GM21390 (cell line): ENCODE measurements at regions not wholly inside any gene's neighbourhood (a gene's known extent, or its start where the extent isn't known, plus 50 kb on each side); places are given as distances from the start of the nearest gene placed in this dataset.

Experiments
- ATAC-seq: cut with Tn5 transposase; IDR thresholded peaks from one replicate; pipeline ENCODE4 v1.9.1; 2021; ENCODE audit not compliant: unreplicated experiment

- ATAC-seq = no peak
These were observed 171.1 kb upstream of the IRX6 start for GRCh38 chr16:55152875-55153390.

DNA sequence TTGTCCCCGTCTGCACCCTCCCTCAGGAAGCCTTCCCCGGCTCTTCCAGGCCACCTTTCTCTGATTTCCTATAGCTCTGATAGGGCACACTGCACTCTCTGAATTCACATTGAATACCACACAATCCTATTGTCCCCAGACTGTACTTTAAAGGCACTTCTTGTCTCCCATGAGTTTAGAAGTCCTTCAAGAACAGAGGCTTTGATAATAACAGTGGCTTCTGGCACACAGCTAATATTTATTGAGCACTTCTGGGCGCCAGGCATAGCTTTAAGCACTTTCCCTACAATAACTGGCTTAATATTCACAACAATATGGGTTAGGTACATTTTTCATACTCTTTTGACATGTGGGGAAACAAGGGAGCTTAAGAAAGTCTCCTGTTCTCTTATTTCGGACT lies 169.7 kb upstream of the IRX6 start:
- no peak for ATAC-seq

DNA sequence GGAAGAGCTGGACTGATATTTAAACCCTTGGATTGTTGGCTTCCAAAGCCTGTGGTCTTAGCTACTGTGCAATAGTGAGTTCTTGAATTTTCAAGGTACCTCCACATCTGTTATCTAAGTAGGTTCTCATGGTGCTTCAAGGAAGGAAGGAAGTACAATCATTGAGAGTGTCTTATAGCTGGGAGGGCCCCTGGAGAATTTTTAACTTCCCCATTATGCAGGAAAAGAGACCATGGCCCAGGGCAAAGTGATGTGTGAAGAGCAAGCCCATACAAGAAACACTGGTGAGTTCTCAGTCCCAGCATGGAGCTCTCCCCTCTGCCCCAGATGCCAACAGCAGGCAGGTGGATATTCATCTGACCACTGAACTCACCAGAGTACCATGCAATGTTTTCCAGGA lies 169.0 kb upstream of the IRX6 start:
- no peak for ATAC-seq

DNA sequence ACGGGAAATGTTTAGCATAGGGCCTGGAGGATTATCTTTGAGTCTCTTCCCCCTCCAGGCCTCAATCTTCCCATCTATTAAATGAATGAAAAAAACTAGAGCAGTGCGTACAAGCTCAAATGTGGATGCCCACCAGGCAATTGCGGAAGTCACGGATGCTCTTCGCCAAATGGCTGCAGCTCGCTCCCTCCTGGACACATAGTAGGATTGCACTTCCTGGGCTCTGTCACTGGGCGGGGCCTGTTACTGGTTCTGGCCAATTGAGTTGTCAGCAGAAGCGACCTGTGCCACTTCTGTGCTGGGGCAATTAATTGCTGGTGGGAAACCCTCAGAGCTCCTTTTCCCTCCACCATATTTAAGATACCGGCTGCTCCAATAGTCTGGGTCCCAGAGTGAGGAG lies 168.2 kb upstream of the IRX6 start:
- ATAC-seq = no peak

DNA sequence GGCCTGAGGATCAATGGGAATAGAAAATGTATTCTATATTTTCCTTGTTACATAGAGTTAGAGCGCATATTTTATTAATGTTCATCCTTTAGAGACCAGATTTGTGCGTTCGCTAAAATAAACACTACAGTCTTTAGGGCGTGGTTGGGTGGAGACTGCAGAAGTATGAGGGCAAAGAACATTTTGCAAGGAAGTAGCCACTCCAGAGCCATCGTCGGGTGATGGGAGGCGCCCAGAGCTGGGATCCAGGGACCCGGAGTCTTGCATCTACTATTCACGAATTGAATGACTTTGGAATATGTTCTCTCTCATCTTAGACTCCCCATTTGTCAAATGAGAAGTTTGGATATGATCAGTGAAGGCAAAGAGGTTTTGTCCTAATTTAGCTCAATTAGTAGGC lies 154.2 kb upstream of the IRX6 start:
- no peak for ATAC-seq

GRCh38 chr16:55171241-55171640 lies 152.8 kb upstream of the IRX6 start:
- ATAC-seq = no peak

GRCh38 chr16:55175389-55175788 lies 148.6 kb upstream of the IRX6 start:
- no peak for ATAC-seq

DNA sequence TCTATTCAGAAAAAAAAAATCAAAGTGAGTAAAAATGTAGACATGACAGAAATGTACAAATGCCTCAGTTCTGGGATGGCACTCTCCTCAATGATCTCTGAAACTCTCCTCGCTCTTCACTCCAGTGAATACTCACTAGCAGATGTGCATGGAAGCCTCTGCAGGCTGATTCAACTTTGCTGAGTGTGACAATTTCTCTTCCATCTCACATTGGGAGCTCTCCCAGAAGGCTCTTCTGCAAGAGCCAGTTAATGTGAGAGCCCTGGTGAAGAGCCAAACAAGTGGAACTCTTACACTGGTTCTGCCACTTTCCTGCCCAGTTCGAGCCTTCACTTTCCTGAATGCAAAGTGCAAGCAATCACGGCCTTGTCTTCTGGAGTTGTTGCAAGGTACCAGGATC lies 147.1 kb upstream of the IRX6 start:
- no peak for ATAC-seq

GRCh38 chr16:55179411-55179810 lies 144.6 kb upstream of the IRX6 start:
- ATAC-seq = no peak

- no peak for ATAC-seq
These were observed 144.0 kb upstream of the IRX6 start for GRCh38 chr16:55179852-55180585.

DNA sequence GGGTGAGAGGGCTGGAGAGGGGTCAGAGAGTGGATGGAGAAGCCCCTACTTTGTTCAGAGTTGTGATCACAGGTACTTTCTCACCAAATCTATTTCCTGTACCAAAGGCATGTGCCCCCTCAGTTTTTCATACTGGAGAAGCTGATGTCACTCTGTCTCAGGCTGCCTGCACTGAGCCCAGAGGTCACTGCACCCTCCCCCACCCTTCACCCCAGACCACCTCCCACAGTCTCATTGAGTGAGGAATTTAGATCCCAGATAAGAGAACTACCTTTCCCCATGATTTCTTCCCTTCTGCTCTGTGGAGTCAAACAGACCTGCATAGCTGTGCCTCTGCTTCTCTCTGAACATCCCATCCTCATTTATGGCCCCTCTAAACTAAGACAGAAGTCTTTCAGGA lies 140.0 kb upstream of the IRX6 start:
- no peak for ATAC-seq

- no peak for ATAC-seq
These were observed 139.4 kb upstream of the IRX6 start for GRCh38 chr16:55184619-55185018.

DNA sequence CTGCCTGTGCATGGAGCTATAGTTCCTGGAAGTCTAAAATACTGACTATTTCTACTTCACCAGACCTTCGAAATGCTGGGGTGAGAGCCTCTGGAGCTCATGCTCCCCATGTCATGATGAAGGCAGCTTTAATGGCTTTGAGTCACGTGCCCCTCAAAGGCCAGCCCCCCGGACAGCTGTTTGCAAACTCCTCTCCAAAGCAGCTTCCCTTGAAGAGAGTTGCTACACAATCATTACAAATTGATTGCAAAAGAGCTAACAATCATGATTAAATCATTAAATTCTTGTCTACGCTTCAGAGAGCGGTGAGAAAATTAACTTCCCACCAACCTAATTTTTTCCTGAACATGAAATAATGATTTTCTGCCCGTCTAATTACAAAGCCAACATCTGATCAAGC lies 134.8 kb upstream of the IRX6 start:
- no peak for ATAC-seq

DNA sequence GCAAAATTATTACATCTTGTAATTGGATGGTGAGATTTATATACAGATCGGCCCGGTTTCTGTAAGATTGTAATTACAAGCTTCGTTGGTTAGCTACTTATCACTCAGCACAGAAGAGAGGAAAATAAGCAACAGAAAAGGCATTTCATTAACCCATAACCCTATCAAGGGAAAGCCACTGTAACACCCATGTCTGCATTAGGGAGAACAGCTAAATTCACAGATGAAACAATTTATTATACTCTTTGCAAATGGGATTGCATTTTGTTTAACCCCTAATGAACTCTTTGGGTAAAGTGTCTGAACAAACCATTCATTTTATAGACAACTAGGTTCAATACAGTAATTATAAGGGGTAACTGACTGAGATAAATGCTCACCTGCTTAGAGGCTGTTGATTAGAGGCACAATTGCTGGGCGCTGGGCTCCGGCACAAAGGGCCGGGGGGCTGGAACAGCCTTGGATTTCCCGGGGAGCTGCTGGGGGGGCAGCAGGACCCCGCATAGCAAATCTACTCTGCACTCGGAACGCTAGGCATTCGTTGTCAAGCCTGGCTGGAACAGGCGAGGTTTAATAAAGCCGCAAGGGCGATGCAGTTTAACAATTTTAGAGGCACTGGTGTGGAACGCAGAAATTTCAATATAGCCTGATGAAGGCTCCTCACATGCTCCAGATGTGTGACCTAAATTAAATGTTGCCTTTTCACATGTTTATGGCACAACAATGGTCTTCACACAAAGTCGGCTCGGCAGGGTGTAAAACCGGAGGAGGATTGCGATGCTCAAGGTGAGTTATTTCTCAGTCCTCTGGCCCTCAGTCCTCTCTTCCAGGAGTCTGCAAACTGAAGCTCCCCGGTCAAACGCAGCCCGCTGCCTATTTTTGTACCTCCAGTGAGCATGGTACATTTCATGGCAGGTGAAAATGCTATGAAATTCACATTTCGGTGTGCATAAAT lies 134.0 kb upstream of the IRX6 start:
- no peak for ATAC-seq

- no peak for ATAC-seq
These were observed 131.3 kb upstream of the IRX6 start for GRCh38 chr16:55192734-55193133.

DNA sequence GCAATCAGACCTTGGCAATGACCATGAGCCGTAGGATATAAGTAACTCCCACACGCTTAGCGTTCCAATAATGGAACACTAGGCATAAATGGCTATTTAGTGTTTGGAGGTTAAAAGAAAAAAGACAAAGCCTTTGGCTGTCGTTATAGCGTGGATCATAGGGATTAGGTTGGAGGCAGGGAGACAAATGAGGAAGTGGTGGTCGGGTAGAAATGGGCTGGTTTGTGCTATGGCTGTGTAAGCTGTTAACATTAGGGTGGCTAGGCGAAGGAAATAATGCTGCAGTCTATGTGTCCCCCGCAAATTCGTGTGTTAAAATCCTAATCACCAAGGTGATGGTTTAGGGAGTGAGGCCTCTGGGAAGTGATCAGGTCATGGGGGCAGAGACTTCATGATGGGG lies 120.4 kb upstream of the IRX6 start:
- no peak for ATAC-seq

DNA sequence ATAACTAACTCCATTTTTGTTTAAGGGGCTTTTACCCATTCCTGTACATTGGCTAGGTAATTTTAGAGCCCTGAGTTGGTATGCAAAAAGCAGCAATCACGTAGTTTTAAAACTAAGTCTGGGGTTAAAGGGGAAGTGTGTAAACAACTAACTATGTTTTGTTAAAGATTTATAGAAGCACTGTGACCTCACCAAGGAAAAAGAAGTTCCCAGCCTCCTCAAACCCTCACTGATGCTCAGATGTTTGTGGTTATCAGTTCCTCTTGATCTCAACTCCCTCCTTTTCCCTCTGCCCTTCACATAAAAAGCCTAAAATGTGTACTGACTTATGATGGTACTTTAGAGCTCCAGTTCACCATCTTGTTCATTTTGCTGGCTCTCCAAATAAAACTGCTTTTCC lies 119.9 kb upstream of the IRX6 start:
- no peak for ATAC-seq

GRCh38 chr16:55204923-55205322 lies 119.1 kb upstream of the IRX6 start:
- ATAC-seq = no peak

GRCh38 chr16:55207693-55208428 lies 116.1 kb upstream of the IRX6 start:
- ATAC-seq = no peak

DNA sequence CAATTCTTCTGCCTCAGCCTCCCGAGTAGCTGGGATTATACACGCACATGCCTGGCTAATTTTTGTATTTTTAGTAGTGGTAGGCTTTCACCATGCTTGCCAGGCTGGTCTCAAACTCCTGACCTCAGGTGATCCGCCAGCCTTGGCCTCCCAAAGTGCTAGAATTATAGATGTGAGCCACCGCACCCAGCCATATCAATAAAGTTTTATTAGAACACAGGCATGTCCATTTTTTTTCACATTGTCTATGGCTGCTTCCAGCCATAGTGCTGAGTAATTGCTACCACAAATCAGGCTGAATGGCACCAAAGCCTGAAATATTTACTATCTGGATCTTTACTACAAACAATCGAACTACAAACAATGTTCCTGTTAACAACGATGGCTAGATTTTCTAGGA lies 114.4 kb upstream of the IRX6 start:
- no peak for ATAC-seq

- no peak for ATAC-seq
These were observed 111.2 kb upstream of the IRX6 start for GRCh38 chr16:55212791-55213190.
